Activated T-cell treated with anti-CD3 and anti-CD28 coated beads, Interleukin-2, amount 50 U/mL, for 72 hours (primary cell): ENCODE measurements at regions not wholly inside any gene's neighbourhood (a gene's known extent, or its start where the extent isn't known, plus 50 kb on each side); places are given as distances from the start of the nearest gene placed in this dataset.

Experiments used
- ATAC-seq, 2 donors: fragments of 150-1000 bp; cut with Tn5 transposase; replicated peaks in 1 of 2; 2 replicates each; pipeline ENCODE4 v1.10.0; 2021; ENCODE audit warnings: moderate library complexity in 2 of 2, mild to moderate bottlenecking in 1 of 2
- DNase-seq, 2 donors: peaks; one replicate each; pipeline ENCODE4 v3.0.0; 2021 to 2022; ENCODE audit warnings: mixed read lengths in 1 of 2
- H3K27ac Mint-ChIP-seq: one replicate; pipeline ENCODE4 v1.8.0; 2022; ENCODE audit warnings: mild to moderate bottlenecking, moderate library complexity, mixed read lengths
- H3K27me3 Mint-ChIP-seq: one replicate; pipeline ENCODE4 v1.8.0; 2022; ENCODE audit warnings: low read depth, mixed read lengths
- H3K36me3 Mint-ChIP-seq, 2 donors: one replicate each; pipeline ENCODE4 v1.8.0; 2022; ENCODE audit warnings: mixed read lengths in 2 of 2, mild to moderate bottlenecking in 1 of 2; ENCODE audit not compliant: insufficient read depth in 2 of 2
- H3K4me1 Mint-ChIP-seq: one replicate; pipeline ENCODE4 v1.8.0; 2022; ENCODE audit warnings: low read depth, mixed read lengths
- H3K4me3 Mint-ChIP-seq, 2 donors: one replicate each; pipeline ENCODE4 v1.8.0; 2022; ENCODE audit warnings: mild to moderate bottlenecking in 2 of 2, mixed read lengths in 2 of 2, moderate library complexity in 2 of 2
- H3K9me3 Mint-ChIP-seq, 2 donors: one replicate each; pipeline ENCODE4 v1.8.0; 2022; ENCODE audit warnings: mixed read lengths in 2 of 2

- ATAC-seq (no peak), DNase-seq (no peak)
- Mint-ChIP-seq H3K27me3 (peaks cover 1% of the 10 kb centered on the region), H3K9me3 (no peaks in the 10 kb centered on the region), H3K27ac (no peak overlapping the region), H3K4me1 (no peaks in the 10 kb centered on the region), H3K36me3 (no peaks in the 10 kb centered on the region), H3K4me3 (no peak overlapping the region)
These were observed 300.5 kb downstream of the CTTN start for GRCh38 chr11:70698871-70699270.

DNA sequence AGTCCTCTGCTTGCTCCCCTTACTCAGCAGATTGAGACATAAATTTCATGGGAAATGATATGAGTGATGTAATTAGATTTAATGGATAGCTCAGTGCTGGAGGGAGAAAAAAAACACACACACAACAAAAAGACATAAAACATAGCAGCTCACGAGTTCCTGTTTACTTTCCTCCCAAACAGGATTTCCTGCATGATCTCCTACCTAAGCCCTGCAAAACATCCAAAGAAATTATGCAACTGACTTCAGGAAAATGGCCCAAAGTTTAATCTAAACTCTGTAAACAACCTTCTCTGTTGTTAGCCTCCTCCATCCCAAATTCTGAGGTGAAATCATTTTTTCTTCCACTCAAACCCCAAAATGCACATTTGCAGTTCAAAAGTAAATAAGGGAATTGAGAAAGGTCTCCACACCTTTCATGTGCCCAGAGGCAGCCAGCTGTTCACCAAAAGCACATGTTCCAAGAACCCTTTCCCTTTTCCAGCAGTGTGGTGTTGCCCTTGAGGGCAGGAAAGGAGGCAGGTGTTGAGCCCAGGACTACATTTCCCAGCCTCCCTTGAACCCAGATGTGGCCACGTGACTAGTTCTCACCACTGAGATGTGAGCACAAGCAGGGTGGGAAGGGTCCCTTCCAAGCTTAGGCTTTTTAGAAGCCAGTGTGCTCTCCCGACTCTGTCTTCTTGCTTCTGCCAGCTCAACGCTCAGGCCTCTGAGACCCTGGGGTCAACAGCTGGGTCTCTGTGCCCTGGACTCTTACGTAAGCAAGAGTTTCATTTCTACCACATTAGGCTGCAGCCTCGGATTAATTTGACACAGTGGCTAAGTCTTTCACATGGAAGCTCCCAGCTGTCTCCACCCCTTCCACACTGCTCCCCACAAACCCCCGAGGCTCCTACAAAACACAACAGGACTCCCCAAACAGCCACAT is 301.2 kb downstream of the CTTN start:
- Mint-ChIP-seq H3K4me3 (no peak overlapping the region), H3K36me3 (no peaks in the 10 kb centered on the region), H3K9me3 (no peaks in the 10 kb centered on the region), H3K27me3 (no peaks in the 10 kb centered on the region), H3K4me1 (no peaks in the 10 kb centered on the region), H3K27ac (no peak overlapping the region)
- no peak for ATAC-seq
- no peak for DNase-seq

DNA sequence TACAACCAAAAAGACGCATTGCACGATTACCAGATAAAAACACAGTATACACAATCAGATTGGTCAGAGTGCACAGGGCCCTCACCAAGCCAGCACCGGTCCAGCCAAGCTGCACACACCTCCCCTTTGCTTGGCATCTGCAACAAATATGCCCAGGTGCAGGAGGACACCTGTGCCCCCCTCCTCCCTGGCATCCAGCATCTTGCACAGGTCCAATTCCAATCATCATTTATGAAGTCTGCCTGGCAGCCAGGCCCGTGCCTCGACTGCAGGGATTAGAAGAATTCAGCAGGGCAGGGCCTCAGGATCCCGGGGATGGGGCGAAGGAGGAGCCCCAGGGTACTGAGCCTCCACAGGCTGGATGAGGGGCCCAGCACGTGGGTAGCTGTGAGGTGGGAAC is 302.1 kb downstream of the CTTN start:
- DNase-seq (no peak), ATAC-seq (no peak)
- Mint-ChIP-seq H3K4me3 (no peak overlapping the region), H3K27ac (no peak overlapping the region), H3K4me1 (no peaks in the 10 kb centered on the region), H3K36me3 (no peaks in the 10 kb centered on the region), H3K27me3 (no peaks in the 10 kb centered on the region), H3K9me3 (no peaks in the 10 kb centered on the region)

DNA sequence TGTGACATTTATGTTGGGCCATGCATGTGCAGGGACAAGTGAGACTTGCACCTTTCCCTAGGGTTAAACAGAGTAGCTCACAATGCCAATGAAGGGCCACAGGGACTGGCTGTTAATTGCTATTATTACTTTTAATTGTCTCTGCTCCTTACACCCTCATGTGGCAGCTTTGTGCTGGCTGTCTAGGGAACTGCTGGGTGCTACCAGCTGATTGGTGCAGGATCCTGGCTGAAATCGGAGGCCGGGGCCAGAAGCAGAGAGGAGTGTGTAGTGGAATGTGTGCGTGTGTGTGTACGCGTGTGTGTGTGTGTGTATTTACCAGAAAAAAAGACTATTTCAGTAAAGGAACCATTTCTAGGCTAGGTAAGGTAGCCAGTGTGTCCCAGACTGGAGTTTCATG is 302.5 kb downstream of the CTTN start:
- Mint-ChIP-seq H3K4me3 (no peak overlapping the region), H3K27me3 (no peaks in the 10 kb centered on the region), H3K4me1 (no peaks in the 10 kb centered on the region), H3K9me3 (no peaks in the 10 kb centered on the region), H3K27ac (no peak overlapping the region), H3K36me3 (no peaks in the 10 kb centered on the region)
- DNase-seq (no peak), ATAC-seq (no peak)

DNA sequence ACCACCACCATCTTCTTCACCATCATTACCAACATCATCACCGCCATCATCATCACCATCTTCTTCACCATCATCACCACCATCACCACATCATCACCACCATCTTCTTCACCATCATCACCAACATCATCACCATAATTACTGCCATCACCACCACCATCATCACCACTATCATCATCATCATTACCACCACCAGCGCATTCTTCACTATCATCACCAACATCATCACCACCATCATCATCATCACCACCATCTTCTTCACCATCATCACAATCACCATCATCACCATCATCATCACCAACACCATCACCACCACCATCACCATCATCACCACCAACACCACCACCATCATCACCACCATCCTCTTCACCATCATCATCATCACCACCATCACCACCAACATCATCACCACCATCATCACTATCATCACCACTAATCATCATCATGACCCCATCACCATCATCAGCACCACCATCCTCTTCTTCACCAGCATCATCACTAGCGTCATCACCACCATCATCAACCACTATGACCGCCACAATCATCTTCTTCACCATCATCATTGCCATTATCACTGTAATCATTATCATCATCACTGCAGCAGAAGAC is 303.8 kb downstream of the CTTN start:
- DNase-seq: no peak
- no peaks in the 10 kb centered on the region for H3K36me3 Mint-ChIP-seq
- H3K4me1 Mint-ChIP-seq: no peaks in the 10 kb centered on the region
- H3K27me3 Mint-ChIP-seq: no peaks in the 10 kb centered on the region
- H3K27ac Mint-ChIP-seq: no peak overlapping the region
- H3K9me3 Mint-ChIP-seq: no peaks in the 10 kb centered on the region
- ATAC-seq: no peak
- H3K4me3 Mint-ChIP-seq: no peak overlapping the region

DNA sequence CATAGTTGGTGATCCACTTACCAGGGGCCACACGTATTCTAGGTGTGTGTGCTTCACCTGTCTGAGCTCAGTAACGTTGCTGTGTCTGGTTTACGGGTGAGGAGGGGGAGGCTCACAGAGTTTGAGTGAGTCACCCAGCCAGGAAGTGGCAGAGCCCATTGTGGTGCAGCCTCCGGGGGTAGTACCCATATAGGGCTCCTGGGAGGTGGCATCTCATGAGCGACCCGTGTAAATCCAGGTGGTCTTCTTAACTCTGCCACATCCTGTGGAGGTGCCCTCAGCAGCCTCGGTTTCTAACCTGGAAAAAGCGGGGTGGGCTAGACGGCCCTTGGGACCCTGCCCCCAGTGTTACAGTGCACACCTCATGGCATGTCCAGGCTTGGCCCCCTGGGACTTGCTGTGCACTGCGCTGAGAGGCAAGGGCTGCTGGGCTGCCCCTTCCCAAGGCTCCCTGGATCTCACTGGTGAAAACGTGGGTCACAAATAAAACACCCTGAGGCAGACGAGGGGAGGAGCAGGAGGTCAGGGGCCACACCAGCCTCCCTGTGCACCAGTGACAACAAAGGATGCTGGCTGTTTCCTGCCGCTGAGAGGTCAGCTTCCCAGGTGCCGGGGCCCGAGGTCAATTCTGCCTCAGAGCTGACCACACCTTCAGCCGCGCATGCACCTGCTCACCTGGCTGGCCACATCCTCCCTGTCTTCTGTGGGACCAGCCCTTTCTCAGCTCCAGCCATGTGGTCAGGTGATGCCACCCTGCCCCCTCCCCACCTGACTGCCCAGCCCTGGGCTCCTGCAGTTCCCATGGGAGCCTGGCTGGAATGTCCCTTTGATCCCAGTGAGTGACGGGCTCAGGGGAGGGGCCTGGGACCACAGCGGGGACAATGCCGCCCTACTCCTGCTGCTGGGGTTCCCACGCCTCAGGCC is 305.1 kb downstream of the CTTN start:
- H3K9me3 Mint-ChIP-seq: no peaks in the 10 kb centered on the region

DNA sequence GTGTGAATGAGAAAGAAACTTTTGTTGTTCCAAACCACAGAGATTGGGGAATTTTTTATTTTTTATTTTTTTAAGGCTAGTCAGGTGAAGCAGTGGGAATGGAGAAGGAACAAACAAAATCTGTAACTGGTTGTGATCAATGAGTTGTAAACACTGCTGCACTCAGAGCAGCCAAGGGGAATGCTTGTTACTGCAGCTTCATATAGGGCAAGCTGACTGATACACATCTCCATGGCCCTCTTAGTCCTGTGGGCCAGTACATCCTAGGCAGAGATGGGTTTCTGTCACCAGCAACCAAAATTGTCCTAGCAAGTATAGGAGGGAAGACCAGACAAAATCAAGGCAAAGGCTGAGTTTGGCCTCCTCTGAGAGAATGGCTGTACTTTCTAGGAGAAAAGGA is 306.8 kb downstream of the CTTN start:
- Mint-ChIP-seq H3K27me3 (peaks cover 6% of the 10 kb centered on the region), H3K4me1 (no peaks in the 10 kb centered on the region), H3K9me3 (no peaks in the 10 kb centered on the region), H3K4me3 (no peak overlapping the region), H3K27ac (no peak overlapping the region), H3K36me3 (no peaks in the 10 kb centered on the region)
- DNase-seq (no peak), ATAC-seq (no peak)

More for the DNA sequence above, 305.1 kb downstream of the CTTN start:
- DNase-seq: no peak
- no peak for ATAC-seq
- H3K36me3 Mint-ChIP-seq: no peaks in the 10 kb centered on the region
- H3K4me1 Mint-ChIP-seq: no peaks in the 10 kb centered on the region
- H3K4me3 Mint-ChIP-seq: no peak overlapping the region
- H3K27ac Mint-ChIP-seq: no peak overlapping the region
- H3K27me3 Mint-ChIP-seq: no peaks in the 10 kb centered on the region

DNA sequence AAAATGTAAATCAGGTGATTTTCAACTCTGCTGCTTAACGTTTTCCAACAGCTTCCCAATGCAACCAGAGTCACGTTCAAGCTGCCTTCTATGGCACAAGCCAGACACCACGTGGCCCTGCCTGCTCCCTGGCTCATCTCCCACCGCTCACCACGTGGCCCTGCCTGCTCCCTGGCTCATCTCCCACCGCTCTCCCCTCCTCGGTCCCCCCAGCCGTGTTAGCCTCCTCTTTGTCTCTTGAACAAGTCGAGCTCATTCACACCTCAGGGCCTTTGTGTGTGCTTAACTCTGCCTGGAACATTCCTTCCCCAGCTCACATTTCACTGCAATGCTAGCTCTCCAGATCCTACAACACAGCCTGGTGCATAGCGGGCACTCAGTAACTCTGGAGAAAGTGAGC is 307.6 kb downstream of the CTTN start:
- Mint-ChIP-seq H3K9me3 (no peaks in the 10 kb centered on the region), H3K27ac (no peak overlapping the region), H3K36me3 (no peaks in the 10 kb centered on the region), H3K4me1 (no peaks in the 10 kb centered on the region), H3K4me3 (no peak overlapping the region), H3K27me3 (peaks cover 6% of the 10 kb centered on the region)
- ATAC-seq (no peak), DNase-seq (no peak)

DNA sequence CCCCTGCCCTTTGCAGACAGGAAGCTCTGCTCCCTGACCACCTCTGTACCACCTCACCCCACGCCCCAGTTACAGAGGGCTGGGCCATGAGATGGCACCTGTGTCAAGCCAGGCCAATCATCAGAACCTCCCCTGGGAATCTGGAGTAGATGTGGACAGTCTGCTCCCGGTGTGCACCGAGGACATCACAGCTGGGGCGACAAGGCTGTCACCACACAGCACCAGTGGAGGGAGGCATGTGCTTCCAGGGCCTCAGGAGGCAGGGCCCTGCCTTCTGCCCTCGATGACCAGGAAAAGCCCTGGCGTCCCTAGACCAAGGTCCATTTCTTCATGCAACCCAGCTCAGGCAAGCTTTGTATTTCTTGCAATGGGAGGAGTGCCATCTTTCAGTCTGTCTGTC is 309.5 kb downstream of the CTTN start:
- ATAC-seq (no peak), DNase-seq (no peak)
- Mint-ChIP-seq H3K36me3 (no peaks in the 10 kb centered on the region), H3K27me3 (peaks cover 15% of the 10 kb centered on the region), H3K4me1 (no peaks in the 10 kb centered on the region), H3K27ac (no peak overlapping the region), H3K4me3 (no peak overlapping the region), H3K9me3 (no peaks in the 10 kb centered on the region)

- no peak overlapping the region for H3K4me3 Mint-ChIP-seq
- DNase-seq (no peak), ATAC-seq (no peak)
- H3K27me3 Mint-ChIP-seq: peaks cover 18% of the 10 kb centered on the region
- H3K36me3 Mint-ChIP-seq: no peaks in the 10 kb centered on the region
- H3K9me3 Mint-ChIP-seq: no peaks in the 10 kb centered on the region
- H3K27ac Mint-ChIP-seq: no peak overlapping the region
- no peaks in the 10 kb centered on the region for H3K4me1 Mint-ChIP-seq
These were observed 311.3 kb downstream of the CTTN start for GRCh38 chr11:70709596-70709995.

DNA sequence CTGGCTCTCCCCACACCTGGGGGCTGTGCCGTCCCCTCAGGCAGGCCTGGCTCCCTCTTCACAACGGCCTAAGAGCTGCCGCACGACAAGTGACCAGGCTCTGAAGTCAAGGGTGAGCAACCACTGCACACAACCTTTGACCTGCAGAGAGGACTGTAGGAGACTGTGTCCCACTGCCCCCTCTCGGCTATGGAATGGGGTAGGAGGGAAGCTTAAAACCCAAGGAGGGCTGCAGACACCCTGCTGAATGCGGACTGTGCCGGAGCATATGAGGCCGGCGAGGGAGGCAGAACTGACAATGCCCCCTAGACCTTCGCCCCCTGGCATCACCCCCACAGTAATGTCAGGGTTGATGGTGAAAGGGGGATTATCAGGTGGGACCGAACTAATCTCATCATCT is 311.9 kb downstream of the CTTN start:
- DNase-seq (no peak), ATAC-seq (no peak)
- Mint-ChIP-seq H3K9me3 (no peaks in the 10 kb centered on the region), H3K27me3 (peaks cover 18% of the 10 kb centered on the region), H3K4me3 (no peak overlapping the region), H3K36me3 (no peaks in the 10 kb centered on the region), H3K4me1 (no peaks in the 10 kb centered on the region), H3K27ac (no peak overlapping the region)

DNA sequence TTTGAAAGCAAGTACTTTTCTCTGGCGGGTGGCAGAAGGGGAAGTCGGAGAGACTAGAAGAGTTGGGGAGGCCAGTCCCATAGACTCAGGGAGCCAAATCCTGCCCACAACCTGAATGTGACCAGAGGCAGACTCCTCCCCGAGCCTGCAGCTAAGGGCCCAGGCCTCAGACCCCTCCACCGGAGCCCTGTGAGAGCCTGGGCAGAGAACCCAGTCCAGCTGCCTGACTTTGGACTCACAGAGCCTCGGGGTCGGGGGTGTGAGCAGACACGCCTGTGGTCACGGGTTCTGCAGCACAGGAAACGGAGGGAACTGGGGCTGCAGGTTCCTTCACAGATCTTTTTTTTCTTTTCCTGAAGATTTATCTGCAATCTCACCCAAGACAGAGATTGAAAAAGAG is 312.3 kb downstream of the CTTN start:
- DNase-seq (no peak), ATAC-seq (no peak)
- no peaks in the 10 kb centered on the region for H3K36me3 Mint-ChIP-seq
- no peak overlapping the region for H3K4me3 Mint-ChIP-seq
- H3K4me1 Mint-ChIP-seq: no peaks in the 10 kb centered on the region
- no peak overlapping the region for H3K27ac Mint-ChIP-seq
- H3K27me3 Mint-ChIP-seq: peaks cover 18% of the 10 kb centered on the region
- H3K9me3 Mint-ChIP-seq: no peaks in the 10 kb centered on the region
